ENCODE measurements at regions not wholly inside any gene's neighbourhood (a gene's known extent, or its start where the extent isn't known, plus 50 kb on each side); places are given as distances from the start of the nearest gene placed in this dataset.

GRCh38 chr10:89857431-89858042 lies 156.1 kb downstream of the KIF20B start:
- no peak for TF ChIP-seq ESRRA (CRISPR knock-in tag; IDR thresholded peaks at IDR 0.05; ENCODE audit: borderline replicate concordance)
- TF ChIP-seq CTCF (IDR thresholded peaks at IDR 0.05), result no peak
- TF ChIP-seq MAX (CRISPR knock-in tag; IDR thresholded peaks at IDR 0.05), result no peak
- TF ChIP-seq ATF6 (CRISPR knock-in tag; IDR thresholded peaks at IDR 0.05), result no peak
- TF ChIP-seq ZNF219 (CRISPR knock-in tag; IDR thresholded peaks at IDR 0.05; ENCODE audit: borderline replicate concordance), result no peak

Data from WTC11 (cell line).